Fibroblast of gingiva (primary cell): ENCODE measurements at regions not wholly inside any gene's neighbourhood (a gene's known extent, or its start where the extent isn't known, plus 50 kb on each side); places are given as distances from the start of the nearest gene placed in this dataset.

ENCODE experiments used
- DNase-seq: peaks from one replicate; pipeline ENCODE4 v3.0.0-alpha.2; 2011; ENCODE audit warnings: low read depth

DNA sequence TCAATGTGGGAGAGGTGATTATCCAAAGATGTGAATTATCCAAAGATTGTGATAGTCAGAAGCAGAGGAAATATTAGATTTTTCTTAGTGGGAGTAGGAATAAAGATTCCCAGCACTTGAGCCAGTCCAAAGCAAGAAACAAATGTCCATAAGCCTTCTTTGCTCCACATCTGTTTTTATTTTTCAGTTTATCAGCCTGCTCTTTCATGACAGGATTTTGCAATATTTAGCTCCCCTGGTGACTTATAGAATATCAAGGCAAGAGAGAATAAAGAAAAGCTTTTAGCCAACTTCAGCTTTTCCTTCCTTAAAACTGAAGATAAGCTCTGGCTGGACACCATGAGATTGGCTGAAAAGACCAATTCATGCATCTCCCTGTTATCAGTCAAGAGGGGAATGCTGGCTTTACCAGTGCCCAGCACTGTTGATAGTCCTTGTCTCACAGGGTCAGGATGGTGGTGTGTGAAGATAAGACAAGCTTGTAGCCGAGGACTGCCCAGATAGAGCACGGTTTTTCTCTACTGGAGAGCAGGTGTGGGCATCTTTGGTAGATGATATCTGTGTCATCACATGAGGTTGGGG, 706.5 kb downstream of the KCNJ2 start:
- peak; percentile 34 for DNase-seq

DNA sequence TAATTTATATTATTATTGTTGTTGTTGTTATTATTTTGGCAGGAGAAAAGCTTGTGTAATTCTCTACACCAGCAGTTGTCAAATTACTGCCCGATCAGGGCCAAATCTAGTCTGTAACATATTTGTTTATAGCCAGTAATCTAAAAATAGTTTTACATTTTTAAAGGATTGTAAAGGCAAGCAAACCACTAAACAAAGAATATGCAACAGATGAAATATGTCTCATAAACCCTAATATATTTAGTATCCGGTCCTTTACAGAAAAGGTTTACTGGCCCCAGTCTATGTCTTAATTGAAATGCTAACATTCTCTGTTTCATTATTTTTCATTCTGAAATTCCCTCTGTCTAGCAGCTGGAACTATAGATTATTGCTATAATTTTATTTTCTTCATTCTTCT, 709.5 kb downstream of the KCNJ2 start:
- no peak for DNase-seq

- no peak for DNase-seq
These were observed 710.1 kb downstream of the KCNJ2 start for GRCh38 chr17:70879401-70879800.

DNA sequence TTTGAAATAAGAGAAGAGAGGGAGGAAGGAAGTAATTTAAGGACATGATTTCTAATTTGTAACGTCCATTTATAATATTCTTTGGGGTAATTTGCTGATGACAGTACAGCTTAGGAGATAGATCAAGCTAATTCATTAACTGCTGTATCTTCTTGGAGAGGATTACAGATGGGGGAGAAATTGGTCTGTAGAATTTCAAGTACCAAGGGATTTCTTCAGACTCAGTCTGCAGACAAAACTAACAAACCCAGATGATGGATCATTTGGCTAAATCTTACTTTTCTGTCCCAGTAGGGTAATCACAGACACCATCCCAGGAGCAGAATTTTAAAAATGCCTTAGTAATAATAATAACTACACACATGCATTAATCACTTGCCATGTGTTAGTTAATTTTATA, 711.8 kb downstream of the KCNJ2 start:
- DNase-seq, result no peak

- no peak for DNase-seq
These were observed 713.2 kb downstream of the KCNJ2 start for GRCh38 chr17:70882504-70882903.

DNA sequence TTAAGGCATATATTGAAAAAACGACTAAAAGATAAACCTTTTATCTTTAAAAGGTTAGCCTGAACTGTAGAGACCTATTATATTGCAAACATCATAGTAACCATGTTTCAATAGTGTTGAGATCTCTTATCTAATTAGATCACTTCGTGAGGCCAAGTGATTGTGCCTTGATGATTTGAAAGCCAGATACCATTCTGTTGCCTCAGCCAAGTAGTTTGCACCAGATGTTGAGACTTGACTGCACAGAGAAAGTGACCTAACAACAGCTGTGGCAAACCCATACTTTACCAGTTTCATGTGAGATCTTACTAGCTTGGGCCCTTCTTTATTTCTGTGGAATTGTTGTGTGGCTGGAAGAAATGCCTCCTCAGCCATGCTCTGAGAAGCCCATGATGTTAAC, 717.3 kb downstream of the KCNJ2 start:
- DNase-seq, result no peak

DNA sequence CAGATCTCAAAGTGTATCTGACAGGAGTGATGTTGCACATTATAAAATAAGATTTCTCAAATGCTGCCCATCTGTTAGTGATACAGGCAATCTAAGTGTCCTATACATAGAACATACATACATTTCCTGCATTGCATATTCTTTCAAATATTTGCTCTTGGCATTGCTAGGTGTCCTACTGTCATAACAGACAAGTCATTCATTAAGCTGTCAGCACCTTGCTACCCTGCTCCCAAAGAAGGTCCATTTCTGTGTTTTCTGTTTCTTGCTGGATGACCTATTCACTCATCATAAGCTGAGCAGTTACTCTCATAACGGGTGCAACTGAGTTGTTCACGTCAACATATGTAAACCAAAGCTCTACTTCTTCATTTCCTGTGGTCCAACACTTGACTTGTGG, 719.0 kb downstream of the KCNJ2 start:
- DNase-seq, result no peak

GRCh38 chr17:70891306-70891705, 722.0 kb downstream of the KCNJ2 start:
- no peak for DNase-seq

DNA sequence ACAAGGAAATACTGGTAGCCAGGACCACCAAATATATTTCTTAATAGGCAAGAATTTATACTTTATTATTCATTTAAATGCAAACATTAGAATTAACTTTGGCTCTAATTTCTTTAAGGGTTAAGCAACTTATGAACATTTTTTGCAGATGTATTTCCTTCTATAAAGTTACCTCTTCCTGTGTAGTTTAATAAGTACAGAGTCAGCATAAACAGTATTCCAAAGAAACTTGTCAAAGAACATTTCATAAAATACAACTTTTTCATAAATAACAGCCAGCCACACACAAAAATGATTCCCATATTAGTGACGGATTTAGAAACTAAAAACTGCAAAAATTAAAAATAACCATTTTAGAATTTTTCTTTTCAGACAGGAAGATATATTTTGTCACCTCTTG, 723.2 kb downstream of the KCNJ2 start:
- no peak for DNase-seq

DNA sequence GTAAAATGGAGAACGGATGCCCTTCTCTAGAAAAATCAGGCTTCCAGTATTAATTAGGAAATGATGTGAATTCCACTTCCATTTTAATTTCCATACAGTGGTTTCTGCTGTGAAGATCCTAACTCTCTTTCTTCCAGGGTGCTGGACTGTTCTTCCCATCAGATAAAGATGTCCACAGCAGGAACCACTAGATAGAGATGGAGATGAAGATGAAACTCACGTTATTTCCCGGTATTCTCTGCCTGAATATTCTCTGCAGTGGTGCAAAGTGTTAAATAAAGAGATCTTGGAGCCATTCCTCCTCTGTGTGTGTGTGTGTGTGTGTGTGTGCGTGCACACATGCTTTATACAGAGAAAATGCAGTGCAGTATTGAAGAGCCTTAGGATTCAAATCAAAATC, 727.5 kb downstream of the KCNJ2 start:
- DNase-seq, result no peak

DNA sequence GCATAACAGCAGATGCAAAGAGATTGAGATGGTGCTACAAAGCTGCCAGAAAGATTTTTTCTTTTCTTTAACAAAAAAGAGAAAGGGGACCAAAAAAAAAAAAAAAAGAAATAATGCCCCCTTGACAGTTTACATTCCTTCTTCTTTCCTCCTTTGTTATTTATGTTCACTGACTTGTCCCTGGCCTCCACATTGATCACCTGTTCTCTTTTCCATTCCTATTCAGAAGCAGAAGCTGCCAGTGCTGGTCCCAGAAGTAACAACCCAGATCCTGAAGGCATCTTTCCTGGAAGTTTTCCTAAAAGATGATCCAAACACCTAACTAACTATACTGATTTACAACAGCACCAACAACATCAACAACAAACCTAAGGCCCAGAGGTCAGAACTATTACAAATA, 728.1 kb downstream of the KCNJ2 start:
- DNase-seq, result no peak

GRCh38 chr17:70901870-70902269, 732.5 kb downstream of the KCNJ2 start:
- DNase-seq, result no peak

DNA sequence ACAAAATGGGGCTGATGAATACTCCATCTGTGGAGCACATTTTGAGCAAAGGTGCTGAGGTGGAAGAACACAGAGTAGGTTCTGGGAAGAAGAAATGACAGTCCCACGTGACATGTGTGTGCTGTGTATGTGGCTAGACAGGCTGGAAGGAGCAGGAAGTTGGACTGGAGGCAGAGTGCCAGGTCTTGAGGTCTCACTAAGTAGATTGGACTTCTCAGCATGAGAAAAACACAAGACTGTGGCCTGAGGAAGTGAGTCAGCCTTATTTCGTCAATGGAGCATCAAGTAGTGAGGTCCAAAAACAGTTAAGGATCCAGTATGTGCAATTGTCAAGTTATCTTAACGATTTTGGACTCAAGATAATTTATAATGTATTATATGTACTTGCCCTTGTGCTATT, 736.5 kb downstream of the KCNJ2 start:
- peak; percentile 94 for DNase-seq

DNA sequence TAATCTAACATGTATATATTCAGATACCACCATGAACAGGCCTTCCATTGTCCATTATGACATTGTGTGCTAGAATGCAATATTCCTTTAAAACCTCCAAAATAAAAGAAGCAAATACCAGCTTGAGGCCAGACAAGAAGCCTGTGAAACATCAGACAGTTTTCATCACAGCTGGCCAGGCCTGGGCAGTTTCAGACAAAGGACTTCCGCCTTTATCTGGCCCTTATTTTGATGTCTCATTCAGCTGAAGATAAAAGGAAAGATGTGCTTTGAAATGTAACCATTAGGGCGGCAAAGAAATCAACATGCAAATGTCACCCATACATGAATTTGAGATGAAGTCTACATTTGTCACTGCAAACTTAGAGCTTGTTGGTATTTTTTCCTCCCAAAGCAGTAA, 737.5 kb downstream of the KCNJ2 start:
- DNase-seq, result no peak

GRCh38 chr17:70912716-70913485, 743.6 kb downstream of the KCNJ2 start:
- peak; percentile 79 for DNase-seq

GRCh38 chr17:70916469-70916868, 747.1 kb downstream of the KCNJ2 start:
- no peak for DNase-seq

DNA sequence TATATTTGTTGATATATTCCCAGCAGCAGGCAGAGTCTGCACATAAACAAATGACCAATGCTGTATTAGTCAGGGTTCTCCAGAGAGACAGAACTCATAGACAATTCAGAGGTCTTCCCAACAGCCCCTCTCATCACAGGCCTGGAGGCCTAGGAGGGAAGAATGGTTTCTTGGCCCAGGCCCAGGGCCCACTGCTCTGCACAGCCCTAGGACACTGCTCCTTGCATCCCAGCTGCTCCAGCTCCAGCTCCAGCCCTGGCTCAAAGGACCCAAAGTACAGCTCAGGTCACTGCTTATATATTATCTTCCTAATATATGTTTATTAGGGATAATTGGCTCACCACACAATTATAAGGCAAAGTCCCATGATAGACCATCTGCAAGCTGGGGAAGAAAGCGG, 749.9 kb downstream of the KCNJ2 start:
- DNase-seq, result no peak

DNA sequence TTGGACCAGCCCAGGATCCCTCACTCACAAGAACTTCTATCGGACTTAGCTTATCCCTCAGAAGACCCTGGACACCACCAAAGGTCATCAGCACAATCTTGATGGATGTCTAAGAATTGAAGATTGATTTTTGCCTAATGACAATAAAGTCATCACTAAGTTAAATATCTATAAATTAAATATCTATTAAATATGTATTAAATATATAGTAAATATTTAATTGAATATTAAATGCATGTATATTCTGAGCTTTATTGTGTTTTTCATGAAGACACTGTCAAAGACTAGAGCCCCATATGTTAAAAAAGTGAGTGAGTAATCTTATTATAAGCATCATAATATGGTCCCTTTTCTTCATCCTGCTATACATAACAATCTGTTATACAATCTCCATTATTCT, 751.1 kb downstream of the KCNJ2 start:
- no peak for DNase-seq

GRCh38 chr17:70922268-70922667, 752.9 kb downstream of the KCNJ2 start:
- no peak for DNase-seq

DNA sequence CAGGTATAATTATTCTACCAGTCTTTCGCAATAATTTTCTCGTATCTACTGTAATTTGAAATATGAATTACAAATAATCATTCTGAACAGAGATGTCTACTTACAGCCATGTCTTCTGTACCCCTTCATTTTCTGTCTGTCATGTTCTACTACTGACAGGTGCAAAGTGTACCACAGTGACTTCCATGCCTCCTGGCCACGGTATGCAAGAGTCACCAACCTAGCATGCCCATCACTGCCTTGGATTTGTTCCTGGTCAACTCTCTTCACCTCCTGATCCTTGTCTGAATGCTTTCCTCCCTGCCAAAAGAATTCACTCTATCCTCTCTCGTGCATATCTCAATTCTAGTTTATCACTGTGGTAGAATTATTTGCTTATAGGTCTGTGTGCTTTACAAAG, 755.4 kb downstream of the KCNJ2 start:
- DNase-seq, result no peak

- peak; percentile 39 for DNase-seq
These were observed 759.9 kb downstream of the KCNJ2 start for GRCh38 chr17:70929226-70929625.

DNA sequence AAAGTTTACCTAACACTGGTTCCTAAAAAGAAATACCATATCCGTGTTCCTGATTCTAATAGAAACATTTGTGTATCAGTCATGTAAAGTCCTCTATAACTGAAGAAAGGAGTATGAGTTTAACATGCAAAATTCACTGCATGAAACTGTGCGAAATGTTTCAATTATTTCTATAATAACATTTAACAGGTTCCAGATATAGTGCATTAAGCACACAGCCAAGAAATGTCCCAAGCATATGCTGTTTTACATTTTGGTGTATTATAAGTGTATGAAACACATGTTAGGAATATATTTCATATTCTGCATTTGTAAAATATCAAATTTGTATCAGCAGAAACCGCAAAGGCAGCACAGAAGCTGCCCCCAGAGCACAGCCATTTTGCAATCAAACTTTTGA, 764.9 kb downstream of the KCNJ2 start:
- DNase-seq, result no peak

GRCh38 chr17:70934835-70935234, 765.5 kb downstream of the KCNJ2 start:
- DNase-seq, result no peak

GRCh38 chr17:70936724-70937123, 767.4 kb downstream of the KCNJ2 start:
- DNase-seq, result no peak
